Adipocyte (in vitro differentiated cells): ENCODE measurements at regions not wholly inside any gene's neighbourhood (a gene's known extent, or its start where the extent isn't known, plus 50 kb on each side); places are given as distances from the start of the nearest gene placed in this dataset.

Experiments used
- DNase-seq: peaks from one replicate; pipeline ENCODE4 v3.0.0-alpha.2; 2015; ENCODE audit warnings: low read depth
- H3K27me3 ChIP-seq: replicated peaks from 2 replicates; pipeline ENCODE4 v1.7.0; 2013; ENCODE audit warnings: mild to moderate bottlenecking, low read length, moderate library complexity; ENCODE audit not compliant: control insufficient read depth, insufficient read depth
- H3K36me3 ChIP-seq: 2 replicates; pipeline ENCODE4 v1.7.0; 2013; ENCODE audit warnings: low read length, mild to moderate bottlenecking, moderate library complexity; ENCODE audit not compliant: control insufficient read depth, insufficient read depth, severe bottlenecking
- H3K4me1 ChIP-seq: 2 replicates; pipeline ENCODE4 v1.7.0; 2013; ENCODE audit warnings: mild to moderate bottlenecking, low read length, moderate library complexity; ENCODE audit not compliant: control insufficient read depth, insufficient read depth
- H3K4me3 ChIP-seq: 2 replicates; pipeline ENCODE4 v1.7.0; 2013; ENCODE audit warnings: mild to moderate bottlenecking, low read length, moderate library complexity
- H3K9ac ChIP-seq: 2 replicates; pipeline ENCODE4 v1.7.0; 2013; ENCODE audit warnings: mild to moderate bottlenecking, low read length, moderate library complexity
- H3K9me3 ChIP-seq: 2 replicates; pipeline ENCODE4 v1.7.0; 2013; ENCODE audit warnings: mild to moderate bottlenecking, low read length, moderate library complexity; ENCODE audit not compliant: control insufficient read depth

DNA sequence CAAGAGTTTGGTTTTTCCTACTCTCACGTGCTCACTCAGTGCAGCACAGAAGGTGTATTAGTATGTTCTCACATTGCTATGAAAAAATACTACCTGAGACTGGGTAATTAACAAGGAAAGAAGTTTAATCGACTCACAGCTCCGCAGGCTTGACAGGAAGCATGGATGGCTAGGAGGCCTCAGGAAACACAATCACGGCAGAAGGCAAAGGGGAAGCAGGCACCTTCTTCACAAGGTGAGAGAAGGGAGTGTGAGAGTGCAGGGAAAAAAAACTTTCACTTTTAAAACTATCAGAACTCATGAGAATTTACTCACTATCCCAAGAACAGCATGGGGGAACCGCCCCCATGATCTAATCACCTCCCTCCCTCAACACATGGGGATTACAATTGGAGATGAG, 185.8 kb upstream of the TMPO start:
- no peaks in the 10 kb centered on the region for H3K36me3 ChIP-seq
- H3K4me3 ChIP-seq = no peak overlapping the region
- no peaks in the 10 kb centered on the region for H3K4me1 ChIP-seq
- DNase-seq = no peak
- peaks cover 6% of the 10 kb centered on the region for H3K27me3 ChIP-seq
- no peaks in the 10 kb centered on the region for H3K9me3 ChIP-seq
- H3K9ac ChIP-seq = no peak overlapping the region

- Histone ChIP-seq H3K9ac (no peak overlapping the region), H3K27me3 (peaks cover 13% of the 10 kb centered on the region), H3K4me3 (no peak overlapping the region), H3K36me3 (no peaks in the 10 kb centered on the region), H3K9me3 (no peaks in the 10 kb centered on the region), H3K4me1 (no peaks in the 10 kb centered on the region)
- no peak for DNase-seq
Observed at GRCh38 chr12:98332642-98333041, 182.7 kb upstream of the TMPO start.

DNA sequence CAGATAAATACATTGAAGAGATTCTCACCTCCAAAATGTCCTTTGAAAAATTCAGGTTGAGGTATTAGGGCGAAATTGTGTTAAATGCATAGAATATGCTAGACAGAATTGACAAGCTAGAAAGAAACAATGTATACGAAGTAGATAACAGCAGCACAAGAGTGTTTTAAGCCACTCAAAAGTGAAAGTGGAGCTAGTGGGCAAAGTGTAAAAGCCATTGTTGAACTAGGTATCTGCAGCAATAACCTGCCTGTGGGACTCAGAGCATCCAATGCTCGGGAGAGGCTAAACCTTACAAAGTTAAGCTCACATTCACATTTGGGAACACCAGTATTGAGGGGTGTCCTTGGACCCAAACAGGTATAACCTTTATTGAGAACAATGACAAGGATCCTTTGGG, 180.6 kb upstream of the TMPO start:
- H3K36me3 ChIP-seq = no peaks in the 10 kb centered on the region
- H3K9me3 ChIP-seq = no peaks in the 10 kb centered on the region
- H3K9ac ChIP-seq = no peak overlapping the region
- no peaks in the 10 kb centered on the region for H3K4me1 ChIP-seq
- H3K4me3 ChIP-seq = no peak overlapping the region
- no peak for DNase-seq
- peaks cover 13% of the 10 kb centered on the region for H3K27me3 ChIP-seq

GRCh38 chr12:98341026-98341425, 174.4 kb upstream of the TMPO start:
- Histone ChIP-seq H3K9me3 (no peaks in the 10 kb centered on the region), H3K4me1 (no peaks in the 10 kb centered on the region), H3K4me3 (no peak overlapping the region), H3K36me3 (no peaks in the 10 kb centered on the region), H3K9ac (no peak overlapping the region), H3K27me3 (peaks cover 8% of the 10 kb centered on the region)
- no peak for DNase-seq

DNA sequence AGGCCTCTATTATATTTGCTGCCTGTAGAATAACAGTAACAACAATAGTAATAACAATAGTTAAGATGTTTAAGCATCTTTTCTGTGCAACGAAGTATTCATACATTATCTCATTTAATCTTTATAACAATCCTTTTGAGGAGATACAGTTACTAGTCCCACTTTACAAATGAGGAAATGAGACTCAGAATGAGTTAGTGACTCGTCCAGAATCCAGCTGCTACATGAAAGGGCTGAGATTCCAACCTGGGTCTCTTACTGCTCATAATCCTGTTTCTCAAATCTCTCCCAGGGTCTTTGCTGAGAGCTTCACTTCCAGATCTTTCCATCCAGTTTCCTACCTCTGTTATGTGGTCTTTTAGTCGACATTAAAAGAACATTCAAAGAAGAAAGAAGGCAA, 173.7 kb upstream of the TMPO start:
- DNase-seq = no peak
- peaks cover 8% of the 10 kb centered on the region for H3K27me3 ChIP-seq
- H3K36me3 ChIP-seq = no peaks in the 10 kb centered on the region
- no peak overlapping the region for H3K9ac ChIP-seq
- H3K4me1 ChIP-seq = no peaks in the 10 kb centered on the region
- H3K4me3 ChIP-seq = no peak overlapping the region
- no peaks in the 10 kb centered on the region for H3K9me3 ChIP-seq

DNA sequence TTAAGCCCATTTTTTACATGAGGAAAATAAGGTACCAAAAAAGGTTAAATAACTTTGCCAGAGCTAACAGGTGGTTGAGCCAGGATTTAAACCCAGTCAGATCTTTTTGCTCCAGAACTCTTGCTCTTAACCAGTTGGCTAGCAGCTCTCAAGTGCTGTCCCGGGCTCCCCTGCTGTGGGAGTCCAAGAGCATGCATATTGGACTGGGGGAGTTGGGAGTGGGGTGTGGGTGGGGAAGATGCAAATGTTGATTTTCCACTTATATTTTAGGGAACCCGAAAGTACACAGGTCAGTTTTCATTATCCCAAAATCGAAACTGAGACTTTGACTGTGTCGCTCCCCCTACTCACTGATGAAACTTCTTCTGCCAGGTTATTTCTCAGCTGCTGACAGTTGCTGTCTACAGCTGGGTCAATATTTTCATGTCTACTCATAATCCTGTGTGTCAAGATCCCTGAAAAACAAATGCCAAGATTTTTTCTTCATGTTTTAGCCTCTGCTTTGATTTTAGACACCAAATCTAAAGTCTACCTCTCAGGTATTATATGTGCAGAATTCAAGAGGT, 172.3 kb upstream of the TMPO start:
- Histone ChIP-seq H3K4me3 (no peak overlapping the region), H3K4me1 (no peaks in the 10 kb centered on the region), H3K9me3 (no peaks in the 10 kb centered on the region), H3K36me3 (no peaks in the 10 kb centered on the region), H3K9ac (no peak overlapping the region), H3K27me3 (peaks cover 8% of the 10 kb centered on the region)
- DNase-seq = no peak

GRCh38 chr12:98344046-98344930, 171.1 kb upstream of the TMPO start:
- no peak overlapping the region for H3K9ac ChIP-seq
- DNase-seq = no peak
- no peaks in the 10 kb centered on the region for H3K36me3 ChIP-seq
- no peaks in the 10 kb centered on the region for H3K9me3 ChIP-seq
- no peaks in the 10 kb centered on the region for H3K4me1 ChIP-seq
- peaks cover 8% of the 10 kb centered on the region for H3K27me3 ChIP-seq
- no peak overlapping the region for H3K4me3 ChIP-seq

DNA sequence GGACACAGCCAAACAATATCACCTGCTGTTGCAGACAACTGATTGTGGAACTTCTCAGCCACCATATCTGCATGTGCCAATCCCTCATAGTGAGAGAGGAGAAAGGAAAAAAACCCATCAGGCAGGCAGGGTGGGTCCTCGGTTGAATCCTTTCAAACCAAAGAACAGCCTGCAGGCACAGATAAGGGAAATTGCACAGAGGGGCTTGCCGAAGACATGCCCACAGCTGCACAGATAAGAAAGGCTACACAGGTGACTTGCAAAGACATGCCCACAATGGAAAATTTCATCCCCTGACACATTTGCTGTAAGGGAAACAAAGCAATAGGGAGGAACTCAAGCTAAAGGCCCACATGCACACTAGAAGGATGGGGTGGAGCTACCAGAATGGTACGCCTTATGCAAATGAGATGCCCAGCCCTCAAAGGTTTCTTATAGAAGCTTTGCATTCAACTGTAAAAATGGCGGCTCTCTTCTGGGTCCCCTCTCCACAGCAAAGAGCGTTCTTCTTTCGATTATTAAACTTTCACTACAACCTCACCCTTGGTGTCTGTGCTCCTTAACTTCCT, 170.0 kb upstream of the TMPO start:
- DNase-seq = no peak
- no peaks in the 10 kb centered on the region for H3K9me3 ChIP-seq
- peaks cover 8% of the 10 kb centered on the region for H3K27me3 ChIP-seq
- no peak overlapping the region for H3K9ac ChIP-seq
- H3K4me3 ChIP-seq = no peak overlapping the region
- H3K36me3 ChIP-seq = no peaks in the 10 kb centered on the region
- no peaks in the 10 kb centered on the region for H3K4me1 ChIP-seq

GRCh38 chr12:98351089-98351488, 164.3 kb upstream of the TMPO start:
- Histone ChIP-seq H3K4me3 (no peak overlapping the region), H3K9ac (no peak overlapping the region), H3K9me3 (no peaks in the 10 kb centered on the region), H3K27me3 (no peaks in the 10 kb centered on the region), H3K4me1 (peaks cover 8% of the 10 kb centered on the region), H3K36me3 (no peaks in the 10 kb centered on the region)
- no peak for DNase-seq

GRCh38 chr12:98351784-98352183, 163.6 kb upstream of the TMPO start:
- H3K36me3 ChIP-seq = no peaks in the 10 kb centered on the region
- peaks cover 8% of the 10 kb centered on the region for H3K4me1 ChIP-seq
- H3K4me3 ChIP-seq = no peak overlapping the region
- H3K9me3 ChIP-seq = no peaks in the 10 kb centered on the region
- no peak overlapping the region for H3K9ac ChIP-seq
- no peak for DNase-seq
- H3K27me3 ChIP-seq = no peaks in the 10 kb centered on the region

- H3K9me3 ChIP-seq = no peaks in the 10 kb centered on the region
- no peak overlapping the region for H3K9ac ChIP-seq
- peak; percentile 16 for DNase-seq
- H3K36me3 ChIP-seq = no peaks in the 10 kb centered on the region
- H3K4me3 ChIP-seq = peak overlapping the region; percentile 35
- peaks cover 8% of the 10 kb centered on the region for H3K4me1 ChIP-seq
- H3K27me3 ChIP-seq = no peaks in the 10 kb centered on the region
Observed at GRCh38 chr12:98352218-98352811, 163.1 kb upstream of the TMPO start.
